ENCODE measurements at regions not wholly inside any gene's neighbourhood (a gene's known extent, or its start where the extent isn't known, plus 50 kb on each side); places are given as distances from the start of the nearest gene placed in this dataset.

DNA sequence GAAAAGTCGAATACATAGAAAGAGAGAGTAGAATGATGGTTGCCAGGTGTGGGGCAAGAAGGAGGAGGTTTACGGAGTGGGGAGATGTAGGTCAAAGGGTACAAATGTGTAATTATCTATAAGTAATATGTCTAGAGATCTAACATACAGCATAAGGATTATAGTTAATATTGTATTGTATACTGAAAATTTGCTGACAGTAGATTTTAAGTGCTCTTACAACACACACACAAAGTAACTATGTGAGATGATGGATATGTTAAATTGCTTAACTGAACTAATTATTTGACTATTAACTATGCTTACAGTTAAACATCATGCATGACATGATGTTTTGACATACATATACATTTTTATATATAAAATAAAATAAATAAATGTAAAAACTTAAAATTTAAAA, 192.7 kb downstream of the ZIC4 start:
- TF ChIP-seq, protein P1, sequence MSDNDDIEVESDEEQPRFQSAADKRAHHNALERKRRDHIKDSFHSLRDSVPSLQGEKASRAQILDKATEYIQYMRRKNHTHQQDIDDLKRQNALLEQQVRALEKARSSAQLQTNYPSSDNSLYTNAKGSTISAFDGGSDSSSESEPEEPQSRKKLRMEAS (IDR thresholded peaks at IDR 0.05; ENCODE audit: low read depth, low read length) = no peak
- TF ChIP-seq MYC (IDR thresholded peaks at IDR 0.05; ENCODE audit: low read depth, low read length) (no peak), POLR2A (IDR thresholded peaks at IDR 0.05; ENCODE audit: extremely low read depth, insufficient read length) (no peak), CTCF (IDR thresholded peaks at IDR 0.05; ENCODE audit: low read depth, low read length) (no peak)
- H3K4me3 ChIP-seq (ENCODE audit: low read depth, low read length) = no peak overlapping the region
- no peak for DNase-seq (ENCODE audit: low read depth)

DNA sequence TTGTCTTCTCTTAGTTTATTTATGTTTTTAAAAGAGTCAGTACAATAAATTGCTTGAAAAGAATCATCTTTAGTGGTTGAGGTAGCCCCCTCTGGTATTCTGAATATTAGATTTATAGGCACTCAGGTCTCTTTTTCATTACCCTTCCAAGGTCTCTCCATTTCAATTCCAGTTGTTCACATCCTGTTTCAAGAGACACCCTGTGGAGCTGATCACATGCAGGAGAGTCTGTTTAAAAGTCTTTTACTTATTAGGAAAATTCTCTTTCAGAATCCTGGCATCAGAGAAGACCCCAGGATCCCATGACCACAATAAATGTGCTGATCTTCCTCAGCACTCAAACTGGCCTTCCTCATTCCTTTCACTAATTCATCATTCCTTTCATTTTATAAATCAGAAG, 195.7 kb downstream of the ZIC4 start:
- TF ChIP-seq POLR2A (IDR thresholded peaks at IDR 0.05; ENCODE audit: extremely low read depth, insufficient read length) = no peak
- TF ChIP-seq, protein P1 (IDR thresholded peaks at IDR 0.05; ENCODE audit: low read depth, low read length) = no peak
- DNase-seq (ENCODE audit: low read depth) = no peak

GRCh38 chr3:147201086-147201485, 205.3 kb downstream of the ZIC4 start:
- DNase-seq (ENCODE audit: low read depth) = no peak
- no peak overlapping the region for H3K4me3 ChIP-seq (ENCODE audit: low read depth, low read length)
- TF ChIP-seq, protein P1 (IDR thresholded peaks at IDR 0.05; ENCODE audit: low read depth, low read length) = no peak
- no peak for TF ChIP-seq CTCF (IDR thresholded peaks at IDR 0.05; ENCODE audit: low read depth, low read length)
- TF ChIP-seq POLR2A (IDR thresholded peaks at IDR 0.05; ENCODE audit: extremely low read depth, insufficient read length) = no peak
- TF ChIP-seq MYC (IDR thresholded peaks at IDR 0.05; ENCODE audit: low read depth, low read length) = no peak

More for the DNA sequence above, 195.7 kb downstream of the ZIC4 start:
- no peak overlapping the region for H3K4me3 ChIP-seq (ENCODE audit: low read depth, low read length)

DNA sequence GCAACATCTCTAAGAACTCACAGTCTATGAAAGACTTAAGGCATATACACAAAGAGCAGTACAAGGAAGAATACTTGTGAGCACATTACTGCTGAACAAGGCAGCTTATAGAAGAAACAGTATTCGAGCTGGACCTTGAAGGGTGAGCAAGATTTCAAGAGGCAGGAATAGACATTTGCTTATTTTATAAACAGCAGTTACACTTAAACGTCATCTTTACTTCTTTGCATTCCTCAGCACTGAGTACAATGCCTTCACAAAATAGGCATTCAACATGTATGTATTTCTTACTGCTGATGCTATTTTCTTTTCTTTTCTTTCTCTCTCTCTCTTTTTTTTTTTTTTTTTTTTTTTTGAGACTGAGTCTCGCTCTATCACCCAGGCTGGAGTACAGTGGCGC, 205.8 kb downstream of the ZIC4 start:
- no peak for DNase-seq (ENCODE audit: low read depth)
- TF ChIP-seq MYC (IDR thresholded peaks at IDR 0.05; ENCODE audit: low read depth, low read length) = no peak
- no peak for TF ChIP-seq POLR2A (IDR thresholded peaks at IDR 0.05; ENCODE audit: extremely low read depth, insufficient read length)
- H3K4me3 ChIP-seq (ENCODE audit: low read depth, low read length) = no peak overlapping the region

- no peak overlapping the region for H3K4me3 ChIP-seq (ENCODE audit: low read depth, low read length)
- TF ChIP-seq MYC (IDR thresholded peaks at IDR 0.05; ENCODE audit: low read depth, low read length) (no peak), CTCF (IDR thresholded peaks at IDR 0.05; ENCODE audit: low read depth, low read length) (no peak), POLR2A (IDR thresholded peaks at IDR 0.05; ENCODE audit: extremely low read depth, insufficient read length) (no peak)
- TF ChIP-seq, protein P1 (IDR thresholded peaks at IDR 0.05; ENCODE audit: low read depth, low read length) = no peak
- no peak for DNase-seq (ENCODE audit: low read depth)
Measured at GRCh38 chr3:147197739-147198138, 208.6 kb downstream of the ZIC4 start.

DNA sequence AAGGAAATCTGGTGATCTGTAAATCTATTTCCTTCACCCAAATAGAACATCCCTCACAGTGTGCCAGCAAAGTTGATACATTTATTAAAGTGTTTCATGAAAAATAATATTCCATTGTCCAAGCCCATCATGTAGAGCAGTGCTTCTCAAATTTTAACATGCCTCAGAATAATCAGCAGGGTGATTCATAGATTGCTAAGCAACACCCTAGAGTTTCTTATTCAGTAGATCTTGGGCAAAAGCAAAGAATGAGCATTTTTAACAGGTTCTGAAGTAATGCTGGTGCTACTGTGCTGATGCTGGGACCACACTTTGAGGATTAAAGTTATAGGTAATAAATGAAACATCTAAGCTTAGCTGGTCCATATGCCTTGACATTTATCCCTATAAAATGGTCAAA, 210.5 kb downstream of the ZIC4 start:
- no peak for DNase-seq (ENCODE audit: low read depth)
- TF ChIP-seq POLR2A (IDR thresholded peaks at IDR 0.05; ENCODE audit: extremely low read depth, insufficient read length) = no peak
- TF ChIP-seq MYC (IDR thresholded peaks at IDR 0.05; ENCODE audit: low read depth, low read length) = no peak
- TF ChIP-seq, protein P1 (IDR thresholded peaks at IDR 0.05; ENCODE audit: low read depth, low read length) = no peak
- TF ChIP-seq CTCF (IDR thresholded peaks at IDR 0.05; ENCODE audit: low read depth, low read length) = no peak
- no peak overlapping the region for H3K4me3 ChIP-seq (ENCODE audit: low read depth, low read length)

- H3K4me3 ChIP-seq (ENCODE audit: low read depth, low read length) = no peak overlapping the region
- TF ChIP-seq MYC (IDR thresholded peaks at IDR 0.05; ENCODE audit: low read depth, low read length) (no peak), POLR2A (IDR thresholded peaks at IDR 0.05; ENCODE audit: extremely low read depth, insufficient read length) (no peak), CTCF (IDR thresholded peaks at IDR 0.05; ENCODE audit: low read depth, low read length) (peak; percentile 59)
- TF ChIP-seq, protein P1 (IDR thresholded peaks at IDR 0.05; ENCODE audit: low read depth, low read length) = no peak
- DNase-seq (ENCODE audit: low read depth) = peak; percentile 55
Measured at GRCh38 chr3:147191795-147192385, 214.5 kb downstream of the ZIC4 start.
